GM18909 (cell line): ENCODE measurements at regions not wholly inside any gene's neighbourhood (a gene's known extent, or its start where the extent isn't known, plus 50 kb on each side); places are given as distances from the start of the nearest gene placed in this dataset.
"Not testable (repeated sequence)": the region's sequence is repeated elsewhere in the genome, so short reads cannot be mapped to it uniquely, and the experiment has no call there.

ENCODE experiments used
- ATAC-seq: cut with Tn5 transposase; IDR thresholded peaks from one replicate; pipeline ENCODE4 v1.9.1; 2021; ENCODE audit warnings: mild to moderate bottlenecking; ENCODE audit not compliant: unreplicated experiment, poor library complexity

- ATAC-seq, result no peak
These were observed 78.7 kb upstream of the PNPT1 start for GRCh38 chr2:55772109-55772980.

GRCh38 chr2:55771612-55772011 is 78.0 kb upstream of the PNPT1 start:
- no peak for ATAC-seq

- ATAC-seq, result no peak
These were observed 75.3 kb upstream of the PNPT1 start for GRCh38 chr2:55768991-55769390.

DNA sequence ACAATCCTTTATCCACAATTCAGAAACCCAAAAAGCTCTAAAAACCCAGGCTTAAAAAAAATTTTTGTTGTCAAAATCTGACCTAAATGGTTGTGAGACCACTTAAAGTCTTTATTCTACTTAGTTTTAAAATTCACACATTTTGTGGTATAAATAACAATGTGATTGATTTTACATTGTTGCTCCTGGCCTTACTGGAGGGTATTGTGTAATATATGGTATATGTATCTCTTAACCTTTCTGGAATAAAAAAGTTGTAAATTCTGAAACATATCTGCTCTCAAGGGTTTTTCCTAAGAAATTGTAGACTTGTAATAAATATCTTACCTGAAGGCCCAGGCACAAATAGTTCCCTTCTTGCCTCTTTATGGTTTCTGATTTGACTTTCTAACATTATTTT is 73.3 kb upstream of the PNPT1 start:
- ATAC-seq, result no peak

GRCh38 chr2:55765708-55766107 is 72.1 kb upstream of the PNPT1 start:
- ATAC-seq, result not testable (repeated sequence)

- ATAC-seq, result no peak
These were observed 70.1 kb upstream of the PNPT1 start for GRCh38 chr2:55763721-55764120.

GRCh38 chr2:55761526-55761925 is 67.9 kb upstream of the PNPT1 start:
- no peak for ATAC-seq

DNA sequence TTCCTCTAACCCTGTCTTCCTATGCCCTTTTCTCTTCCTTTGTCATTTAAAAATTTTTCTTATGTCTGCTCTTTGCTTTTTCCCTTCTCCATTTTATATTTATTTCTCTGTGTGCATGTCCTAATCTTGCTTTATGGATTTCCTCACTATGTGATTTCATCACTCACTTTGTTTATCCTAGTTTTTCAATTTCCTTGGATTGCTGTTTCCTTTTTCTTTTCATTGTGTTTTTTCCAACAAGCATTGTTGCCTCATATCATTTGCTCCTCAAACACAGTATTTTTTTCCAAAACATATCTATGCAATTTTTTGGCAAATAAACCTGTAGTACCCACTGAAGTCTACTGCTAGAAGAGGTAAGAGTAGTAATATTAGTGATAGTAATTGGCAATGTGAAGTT is 67.4 kb upstream of the PNPT1 start:
- ATAC-seq, result no peak

DNA sequence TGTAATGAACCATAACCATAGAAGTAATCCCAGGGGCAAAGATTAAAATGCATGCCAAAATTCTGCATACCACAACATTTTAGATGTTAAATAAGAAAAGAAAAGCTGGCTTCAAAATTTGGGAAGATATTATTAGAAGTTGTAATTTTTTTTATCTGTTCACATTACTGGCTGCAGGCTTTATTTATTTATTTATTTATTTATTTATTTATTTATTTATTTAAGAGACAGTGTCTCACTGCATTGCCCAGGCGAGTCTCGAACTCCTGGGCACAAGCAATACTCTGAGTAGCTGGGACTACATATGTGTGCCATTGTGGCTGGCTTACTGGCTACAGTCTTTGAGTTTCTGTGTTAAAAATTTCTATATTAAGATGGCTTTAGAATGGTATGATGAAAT is 66.5 kb upstream of the PNPT1 start:
- no peak for ATAC-seq

GRCh38 chr2:55759271-55759921 is 65.8 kb upstream of the PNPT1 start:
- ATAC-seq, result no peak

DNA sequence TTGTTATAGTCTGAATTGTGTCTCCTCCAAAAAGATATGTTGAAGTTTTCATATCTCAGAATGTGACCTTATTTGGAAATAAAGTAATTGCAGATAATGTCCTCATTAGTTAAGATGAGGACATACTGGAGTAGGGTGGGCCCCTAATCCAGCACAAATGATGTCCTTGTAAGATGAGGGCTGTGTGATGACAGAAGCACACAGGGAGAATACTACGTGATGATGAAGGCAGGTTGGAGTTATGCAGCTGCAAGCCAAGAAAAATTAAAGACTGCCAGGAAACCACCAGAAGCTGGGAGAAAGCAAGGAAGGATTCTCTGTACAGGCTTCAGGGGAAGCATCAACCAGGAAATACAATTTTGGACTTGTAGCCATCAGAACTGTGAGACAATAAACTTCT is 58.3 kb upstream of the PNPT1 start:
- no peak for ATAC-seq

GRCh38 chr2:55743583-55743982 is 49.9 kb upstream of the PNPT1 start:
- ATAC-seq, result no peak
